ENCODE measurements at regions not wholly inside any gene's neighbourhood (a gene's known extent, or its start where the extent isn't known, plus 50 kb on each side); places are given as distances from the start of the nearest gene placed in this dataset.
"Not testable (repeated sequence)": the region's sequence is repeated elsewhere in the genome, so short reads cannot be mapped to it uniquely, and the experiment has no call there.

DNA sequence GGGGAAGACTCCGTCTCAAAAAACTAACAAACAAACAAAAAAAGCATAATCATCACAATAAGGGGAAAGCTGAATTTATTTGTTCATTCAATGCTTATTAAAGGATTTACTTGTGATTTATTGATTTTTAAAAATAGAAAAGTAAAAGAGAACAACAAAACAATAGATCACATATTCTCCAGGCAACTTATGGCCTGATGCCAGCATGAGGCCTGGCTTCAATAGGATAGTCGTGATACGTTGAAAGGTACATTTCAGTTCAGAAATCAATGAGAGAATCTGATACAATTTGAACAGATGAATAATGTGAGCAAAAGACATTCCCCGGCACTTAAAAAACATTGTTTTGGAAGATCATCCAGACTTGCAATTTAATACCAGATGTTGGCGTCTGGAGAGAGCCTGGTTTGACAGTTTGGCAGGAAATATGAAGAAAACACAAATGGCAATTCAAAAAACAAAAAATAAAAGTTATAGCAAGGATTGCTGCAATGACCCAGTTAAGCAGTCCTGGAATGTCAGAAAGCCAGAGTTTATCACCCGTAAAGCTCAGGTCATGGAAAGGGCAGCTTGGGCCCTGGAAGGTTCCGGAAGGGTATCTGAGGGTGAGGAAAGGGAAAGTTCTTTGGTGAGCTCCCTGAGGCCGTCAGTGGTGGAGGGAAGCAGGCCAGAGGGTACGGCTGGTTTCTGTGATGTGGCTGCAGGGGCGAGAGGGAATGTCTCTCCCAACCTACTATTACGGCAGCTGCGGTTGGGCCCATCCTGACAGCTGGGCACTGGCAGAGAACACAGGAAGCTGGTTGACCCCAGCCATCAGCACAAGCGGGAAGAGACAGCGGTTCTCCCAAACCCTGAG lies 230.2 kb upstream of the HES1 start:
- DNase-seq (no peak), ATAC-seq (no peak)

DNA sequence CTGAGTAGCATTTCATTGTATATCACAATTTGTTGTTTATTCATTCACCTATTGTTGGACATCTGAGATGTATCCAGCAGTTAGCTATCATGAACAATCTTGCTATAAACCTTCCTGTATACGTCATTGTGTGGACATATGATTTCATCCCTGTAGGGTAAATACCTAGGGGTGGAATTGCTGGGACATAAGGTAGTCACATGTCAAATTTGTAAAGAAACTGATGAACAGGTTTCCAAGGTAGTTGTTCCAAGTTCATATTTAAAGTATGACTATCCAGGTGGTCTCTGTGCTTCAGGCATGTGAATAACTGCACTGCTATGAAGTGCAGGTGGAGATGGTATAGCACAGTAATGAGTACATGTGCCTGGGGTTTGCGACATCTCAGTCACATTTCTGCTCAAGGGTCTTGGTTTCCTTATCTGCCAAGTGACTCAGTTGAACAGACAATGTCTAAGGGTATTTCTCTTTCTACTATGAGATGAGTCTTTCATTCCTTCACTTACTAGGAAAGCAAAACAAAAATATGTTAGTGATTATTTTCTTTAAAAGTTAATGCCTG lies 229.0 kb upstream of the HES1 start:
- DNase-seq (no peak), ATAC-seq (no peak)

DNA sequence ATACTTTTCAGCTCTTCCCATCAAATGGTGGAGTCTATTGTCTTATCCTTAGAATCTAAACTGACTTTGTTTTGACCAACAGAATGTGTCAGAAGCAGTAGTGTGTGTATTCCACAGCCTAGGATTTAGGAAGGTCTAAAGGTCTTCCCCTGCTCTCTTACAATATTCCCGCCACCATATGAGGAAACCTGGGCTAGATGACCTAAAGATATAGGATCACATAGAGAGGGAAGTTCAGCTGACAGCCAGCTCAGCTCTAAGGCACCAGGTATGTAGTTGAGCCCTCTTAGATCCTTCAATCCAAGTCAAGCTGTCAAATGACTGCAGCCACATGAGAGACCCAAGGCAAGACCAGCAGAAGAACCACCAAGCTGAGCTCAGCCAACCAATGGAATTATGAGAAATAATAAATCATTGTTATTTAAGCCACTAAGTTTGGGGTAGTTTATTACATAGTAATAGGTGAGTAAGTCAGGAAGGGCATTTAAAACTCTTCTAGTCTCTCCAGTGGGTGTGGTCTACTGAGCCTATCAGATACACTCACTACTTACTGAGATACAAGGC lies 227.7 kb upstream of the HES1 start:
- no peak for DNase-seq
- no peak for ATAC-seq

DNA sequence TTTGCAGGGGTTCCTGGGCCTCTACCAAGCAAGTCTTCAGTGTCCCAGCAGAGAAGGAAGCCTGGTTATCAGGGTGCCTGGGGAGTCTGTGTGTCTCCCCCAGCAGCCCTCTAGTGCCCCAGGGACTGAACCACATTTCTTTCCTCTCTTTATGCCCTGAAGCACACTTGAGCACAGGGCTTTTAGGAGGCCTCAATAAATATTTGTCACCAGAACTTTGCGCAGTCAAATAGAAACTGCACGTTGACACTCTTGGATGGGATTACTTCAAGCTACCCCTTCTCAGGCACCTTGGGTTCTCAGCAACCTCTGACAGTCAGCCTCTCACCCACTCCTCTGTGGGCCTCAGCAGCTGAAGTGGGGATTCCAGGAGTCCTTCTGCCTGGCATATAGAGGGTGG lies 226.6 kb upstream of the HES1 start:
- DNase-seq (no peak), ATAC-seq (no peak)

DNA sequence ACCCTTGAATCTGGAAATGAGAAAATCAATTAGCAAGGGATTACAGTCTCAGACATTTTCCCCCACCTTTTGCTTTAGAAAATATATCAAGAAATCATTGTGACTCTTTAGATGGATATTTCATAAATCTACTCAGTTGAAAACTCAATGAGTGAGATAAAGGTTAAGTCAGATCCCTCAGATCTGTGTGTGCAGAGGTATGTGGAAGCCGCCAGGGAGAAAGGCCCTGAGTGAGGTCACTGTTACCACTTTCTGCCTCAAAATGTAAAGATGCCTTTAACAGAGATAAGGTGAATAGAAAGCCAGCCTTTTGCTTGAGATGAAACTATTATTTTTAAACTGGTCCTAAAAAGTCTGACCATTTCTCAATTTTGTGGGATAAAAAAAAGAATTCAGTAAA lies 225.6 kb upstream of the HES1 start:
- ATAC-seq (no peak), DNase-seq (no peak)

DNA sequence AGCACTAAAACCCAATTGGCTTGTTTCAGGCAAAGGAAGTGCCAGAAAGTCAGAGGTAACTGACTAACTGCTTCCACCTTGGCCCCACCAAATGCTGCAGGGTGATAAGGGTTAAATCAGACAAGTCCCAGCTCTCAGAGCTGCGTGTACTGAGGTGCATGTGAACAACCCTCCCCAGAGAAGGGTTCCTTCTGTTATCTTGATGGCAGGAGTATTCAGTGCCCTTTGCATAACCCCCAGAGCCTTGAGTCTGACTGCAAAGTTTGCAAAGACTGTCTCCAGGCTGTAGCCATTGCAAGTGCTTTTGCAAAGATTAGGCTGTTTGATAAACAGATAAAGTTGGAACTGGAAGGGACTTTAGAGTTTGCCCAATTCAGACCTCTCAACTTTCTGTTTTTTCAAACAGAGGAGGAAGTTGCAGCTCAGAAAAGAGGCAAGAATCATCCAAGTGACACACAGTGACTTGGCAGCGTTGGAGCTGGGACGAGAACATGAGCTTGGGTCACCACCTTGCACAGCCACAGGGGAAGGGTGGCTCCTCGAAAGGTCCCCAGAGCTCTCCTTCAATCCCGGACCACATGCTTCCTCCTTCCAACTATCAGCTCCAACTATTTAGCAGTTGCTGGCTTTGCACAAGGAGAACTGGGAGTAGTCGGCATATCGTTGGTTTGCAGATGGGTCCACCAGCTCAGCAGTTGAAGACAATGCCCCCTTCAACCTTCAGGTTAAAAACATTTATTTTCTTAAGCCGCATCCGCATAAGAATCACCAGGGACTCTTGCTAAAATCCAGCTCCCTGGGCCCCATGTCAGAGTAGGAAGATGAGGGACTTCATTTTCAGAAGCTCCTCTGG lies 224.8 kb upstream of the HES1 start:
- ATAC-seq = peak; percentile 79
- no peak for DNase-seq

DNA sequence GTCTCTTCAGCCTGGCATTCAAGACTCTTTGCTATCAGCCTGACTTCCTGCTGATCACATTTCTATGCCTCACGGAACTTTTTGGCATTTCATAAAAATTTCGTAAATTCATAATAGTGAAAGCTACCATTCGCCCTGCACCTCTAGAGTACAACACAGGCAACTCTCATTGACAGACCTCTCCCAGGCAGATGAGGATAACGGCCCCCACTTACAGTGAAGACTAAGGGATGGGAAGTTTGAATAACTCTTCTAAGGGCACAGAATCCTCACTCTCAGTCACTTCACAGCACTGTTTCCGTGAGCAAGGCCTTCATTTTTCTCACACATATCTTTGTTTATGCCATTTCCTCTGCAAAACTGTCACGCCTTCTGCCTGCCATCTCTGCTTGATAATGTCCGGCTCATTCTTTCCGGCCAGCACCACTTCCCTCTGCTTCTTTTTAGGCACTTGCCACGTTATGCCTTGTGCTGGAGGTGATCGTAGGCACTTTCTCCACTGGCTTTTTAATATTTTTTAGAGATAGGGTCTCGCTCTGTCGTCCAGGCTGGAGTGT lies 224.1 kb upstream of the HES1 start:
- peak; percentile 21 for ATAC-seq
- DNase-seq = no peak

DNA sequence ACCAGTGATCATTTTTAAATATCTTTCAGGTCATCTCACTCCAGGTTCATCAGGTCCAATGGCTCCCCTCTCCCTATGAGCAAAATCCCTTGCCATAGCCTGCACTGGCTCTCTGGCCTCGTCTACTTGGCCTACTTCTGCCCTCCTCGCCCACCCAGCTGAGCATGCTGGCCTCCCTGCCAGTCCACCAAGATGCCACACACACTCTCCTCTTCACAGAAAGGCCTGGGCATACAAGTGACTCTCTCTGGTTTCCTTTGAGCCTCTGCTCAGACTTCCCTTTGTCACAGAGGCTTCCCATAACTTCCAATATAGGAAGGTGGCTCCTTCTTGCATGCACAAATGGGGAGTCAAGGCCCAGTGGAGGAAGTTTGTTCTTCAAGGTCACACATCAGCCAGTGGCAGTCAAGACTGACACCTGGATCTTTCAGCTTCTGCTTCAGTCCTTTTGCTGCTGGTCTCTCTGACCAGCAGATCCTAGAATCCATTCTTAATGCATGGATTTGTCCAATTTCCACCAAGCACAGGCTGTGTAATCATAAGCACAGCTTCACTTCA lies 223.2 kb upstream of the HES1 start:
- ATAC-seq = no peak
- DNase-seq = no peak

DNA sequence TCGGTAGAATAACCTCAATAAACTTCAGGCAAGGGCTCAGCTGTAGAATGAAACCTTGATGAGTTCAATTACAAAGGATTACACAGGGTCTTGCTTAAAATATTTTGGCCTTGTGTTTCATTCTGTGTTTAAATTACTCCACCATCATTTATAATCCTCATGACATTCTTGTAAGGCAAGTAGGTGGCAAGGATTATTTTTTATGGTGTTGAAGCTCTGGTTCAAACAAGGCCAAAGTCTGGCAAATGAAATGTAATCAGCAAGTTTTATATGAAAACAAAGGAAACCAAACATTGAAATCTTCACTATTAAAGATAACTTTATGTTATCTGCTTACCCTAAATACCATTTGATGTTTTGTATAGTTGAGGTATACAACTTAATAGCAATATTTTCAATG lies 221.3 kb upstream of the HES1 start:
- no peak for ATAC-seq
- DNase-seq = no peak

DNA sequence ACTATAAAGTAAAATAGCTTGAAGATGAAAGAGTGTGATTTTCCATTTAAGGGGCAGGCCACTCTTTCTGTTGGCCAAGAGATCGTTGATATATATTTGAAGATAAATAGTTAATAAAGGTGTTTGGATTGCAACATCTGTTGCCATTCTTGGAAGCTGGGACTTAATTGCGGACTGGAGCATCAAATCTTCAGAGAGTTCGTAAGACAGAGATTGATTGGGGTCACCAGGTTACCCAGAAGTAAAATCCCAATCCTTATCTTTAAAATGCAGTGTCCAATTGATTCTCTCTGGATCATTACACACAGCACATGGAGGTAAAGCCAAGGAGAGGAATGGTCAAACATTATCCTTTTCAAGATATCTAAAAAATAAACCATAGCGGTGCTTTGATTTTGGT lies 220.8 kb upstream of the HES1 start:
- ATAC-seq = no peak
- DNase-seq = no peak

DNA sequence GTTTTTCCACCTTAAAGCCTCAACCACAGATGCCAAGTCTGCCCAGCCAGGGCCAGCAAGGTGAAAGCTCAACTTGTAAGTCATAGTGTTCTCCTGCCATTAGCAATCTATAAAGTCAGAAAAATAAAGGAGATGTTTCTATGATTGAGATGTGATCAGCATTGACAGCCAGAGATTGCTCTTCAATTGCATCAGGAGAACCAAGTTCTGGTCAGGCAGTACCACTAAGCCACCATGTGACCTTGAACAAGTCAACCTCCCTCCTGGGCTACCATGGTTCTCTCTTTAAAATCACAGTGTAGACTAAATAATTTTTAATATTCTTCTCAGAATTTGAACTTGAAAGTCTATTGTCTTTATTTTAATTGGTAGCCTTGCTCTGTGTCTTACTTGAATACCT lies 220.3 kb upstream of the HES1 start:
- no peak for ATAC-seq
- DNase-seq = no peak

DNA sequence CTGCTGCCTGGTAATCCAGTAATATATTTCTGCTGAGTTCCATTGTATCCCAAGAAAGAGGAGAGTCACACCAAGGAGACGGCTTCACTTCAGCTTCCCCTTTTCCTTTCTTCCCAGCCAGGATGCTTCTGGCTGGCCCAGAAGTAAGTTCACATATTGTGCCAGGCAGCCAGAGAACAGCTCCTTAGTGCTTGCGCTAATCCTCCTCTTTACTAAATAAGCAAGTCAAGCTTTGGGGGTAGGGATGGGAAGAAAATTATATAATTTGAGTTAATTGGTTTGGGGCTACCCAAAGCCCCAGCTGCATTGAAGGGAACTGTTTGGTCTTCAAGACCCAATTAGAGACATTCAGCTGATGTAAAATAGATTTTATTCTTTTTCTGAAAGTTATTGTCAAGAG lies 218.8 kb upstream of the HES1 start:
- DNase-seq = no peak
- no peak for ATAC-seq

DNA sequence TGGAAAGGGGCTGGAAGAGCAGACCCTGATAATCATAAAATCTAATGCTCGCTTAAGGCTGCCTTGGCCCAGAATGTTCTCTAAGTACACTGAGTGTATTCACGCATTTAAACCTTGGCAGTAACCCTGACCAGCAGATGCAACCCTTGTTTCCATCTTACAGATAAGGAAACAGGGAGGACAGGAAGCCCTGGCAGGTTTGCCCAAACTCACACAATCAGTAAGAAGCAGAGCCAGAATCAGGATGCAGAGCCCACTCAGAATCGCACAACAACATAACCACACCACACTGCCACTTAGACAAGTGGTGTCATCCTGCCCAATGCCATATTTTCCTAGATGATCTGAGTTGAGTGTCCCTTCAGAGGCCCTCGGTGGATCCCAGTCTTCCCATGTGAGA lies 214.5 kb upstream of the HES1 start:
- no peak for DNase-seq
- no peak for ATAC-seq

DNA sequence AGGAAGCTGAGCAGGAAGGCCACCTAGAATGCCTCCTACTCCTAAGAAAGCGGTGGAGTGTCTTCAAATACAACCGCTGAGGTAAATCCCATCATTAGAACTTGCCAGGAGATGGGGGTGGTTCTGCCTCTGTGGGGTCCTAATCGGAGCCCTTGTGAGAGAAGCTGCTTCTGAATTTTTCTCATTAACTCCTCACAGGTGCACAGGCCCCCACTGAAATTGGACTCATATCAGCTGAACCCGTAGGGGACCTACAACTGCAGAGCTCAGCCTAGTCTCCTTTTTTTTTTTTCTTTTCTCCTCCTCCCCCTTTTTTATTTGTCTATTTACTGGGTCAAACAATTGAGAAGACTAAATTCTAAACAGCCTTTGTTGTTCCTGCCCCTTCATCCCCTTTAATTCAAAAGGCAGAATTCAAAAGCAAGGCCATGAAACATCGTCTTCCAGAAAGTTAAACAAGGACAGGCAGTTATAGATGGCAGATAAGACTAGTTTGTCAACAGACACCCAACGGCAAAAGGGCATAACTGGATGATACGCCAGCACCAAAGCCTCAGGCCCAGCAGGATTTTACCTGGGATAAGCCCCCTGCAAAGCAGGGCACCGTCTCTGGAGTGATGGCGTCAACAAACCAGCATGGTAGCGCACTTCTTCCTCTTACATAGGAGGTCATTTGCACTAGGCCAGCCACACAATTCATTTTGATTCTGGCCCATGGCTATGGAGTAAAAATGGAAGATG lies 213.7 kb upstream of the HES1 start:
- DNase-seq (no peak), ATAC-seq (no peak)

DNA sequence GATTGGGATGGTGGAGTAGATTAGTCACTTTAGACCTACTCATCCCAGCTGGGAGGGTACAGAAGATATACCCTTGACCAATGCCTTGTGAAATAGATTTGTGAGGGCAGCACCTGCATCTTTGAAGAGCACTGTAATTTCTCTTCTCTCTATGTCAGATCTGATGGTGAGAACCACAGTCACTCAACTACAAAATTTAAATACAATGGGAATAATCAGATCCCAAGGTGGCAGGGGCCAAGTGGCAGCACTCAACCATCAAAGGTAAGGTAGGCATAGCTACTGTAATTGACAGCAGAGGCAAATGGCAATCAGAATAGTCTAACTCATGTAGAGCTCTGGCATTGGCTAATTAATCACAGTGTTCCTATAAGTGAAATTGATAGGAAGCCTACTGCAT lies 212.0 kb upstream of the HES1 start:
- ATAC-seq, DNase-seq: not testable (repeated sequence)

DNA sequence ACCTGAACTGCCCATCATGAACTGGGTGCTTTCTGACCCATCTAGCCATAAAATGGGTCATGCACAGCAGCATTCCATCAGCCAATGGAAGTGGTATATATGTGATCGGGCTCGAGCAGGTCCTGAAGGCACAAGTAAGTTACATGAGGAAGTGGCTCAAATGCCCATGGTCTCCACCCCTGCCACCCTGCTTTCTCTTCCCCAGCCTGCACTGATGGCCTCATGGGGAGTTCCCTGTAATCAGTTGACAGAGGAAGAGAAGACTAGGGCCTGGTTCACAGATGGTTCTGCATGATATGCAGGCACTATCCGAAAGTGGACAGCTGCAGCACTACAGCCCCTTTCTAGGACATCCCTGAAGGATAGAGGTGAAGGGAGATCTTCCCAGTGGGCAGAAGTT lies 209.9 kb upstream of the HES1 start:
- DNase-seq, ATAC-seq: not testable (repeated sequence)

DNA sequence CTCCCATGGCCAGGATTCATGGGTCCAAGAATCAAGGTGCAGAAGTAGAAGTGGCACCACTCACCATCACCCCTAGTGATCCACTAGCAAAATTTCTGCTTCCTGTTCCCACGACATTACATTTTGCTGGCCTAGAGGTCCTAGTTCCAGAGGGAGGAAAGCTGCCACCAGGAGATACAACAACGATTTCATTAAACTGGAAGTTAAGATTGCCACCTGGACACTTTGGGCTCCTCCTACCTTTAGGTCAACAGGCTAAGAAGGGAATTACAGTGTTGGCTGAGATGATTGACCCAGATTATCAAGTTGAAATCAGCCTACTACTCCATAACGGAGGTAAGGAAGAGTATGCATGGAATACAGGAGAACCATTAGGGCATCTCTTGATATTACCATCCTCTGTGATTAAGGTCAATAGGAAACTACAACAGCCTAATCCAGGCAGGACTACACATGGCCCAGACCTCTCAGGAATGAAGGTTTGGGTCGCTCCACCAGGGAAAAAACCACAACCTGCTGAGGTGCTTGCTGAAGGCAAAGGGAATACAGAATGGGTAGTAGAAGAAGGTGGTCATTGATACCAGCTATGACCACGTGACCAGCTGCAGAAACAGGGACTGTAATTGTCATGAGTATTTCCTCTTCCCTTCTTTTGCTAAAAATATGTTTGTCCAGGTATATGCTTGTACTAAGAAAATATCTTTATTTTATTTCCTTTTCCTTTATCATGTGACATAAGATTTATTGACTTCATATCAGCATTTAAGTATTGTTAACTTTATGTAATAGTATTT lies 208.3 kb upstream of the HES1 start:
- ATAC-seq = not testable (repeated sequence)

DNA sequence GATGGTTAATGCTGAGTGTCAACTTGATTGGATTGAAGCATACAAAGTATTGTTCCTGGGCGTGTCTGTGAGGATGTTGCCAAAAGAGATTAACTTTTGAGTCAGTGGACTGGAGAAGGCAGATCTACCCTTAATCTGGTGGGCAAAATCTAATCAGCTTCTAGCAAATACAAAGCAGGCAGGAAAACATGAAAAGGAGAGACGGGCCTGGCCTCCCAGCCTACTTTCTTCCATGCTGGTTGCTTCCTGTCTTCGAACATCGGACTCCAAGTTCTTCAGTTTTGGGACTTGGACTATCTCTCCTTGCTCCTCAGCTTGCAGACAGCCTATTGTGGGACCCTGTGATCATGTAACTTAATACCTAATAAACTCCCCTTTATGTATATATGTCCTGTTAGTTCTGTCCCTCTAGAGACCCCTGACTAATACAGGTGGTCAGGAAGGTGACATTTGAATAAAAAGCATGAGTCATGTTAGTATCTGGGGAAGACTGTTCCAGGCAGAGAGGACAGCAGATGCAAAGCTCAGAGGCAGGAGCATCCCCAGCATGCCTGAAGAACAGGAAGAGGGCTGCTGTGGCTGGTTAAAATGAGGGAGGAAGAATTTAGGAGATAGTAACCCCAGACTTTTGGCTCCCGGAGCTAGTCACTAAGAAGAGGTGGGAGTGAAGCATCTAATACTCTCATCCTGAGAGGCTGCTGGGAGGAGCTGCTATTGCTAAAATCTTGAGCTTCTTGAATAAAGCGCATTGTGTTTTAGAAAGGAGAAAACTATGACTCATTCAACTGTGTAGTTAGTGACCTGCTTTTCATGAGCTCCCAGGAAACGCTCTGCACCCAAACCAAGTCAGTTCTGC lies 207.4 kb upstream of the HES1 start:
- DNase-seq (no peak), ATAC-seq (no peak)

More for the DNA sequence above, 208.3 kb upstream of the HES1 start:
- DNase-seq = not testable (repeated sequence)

DNA sequence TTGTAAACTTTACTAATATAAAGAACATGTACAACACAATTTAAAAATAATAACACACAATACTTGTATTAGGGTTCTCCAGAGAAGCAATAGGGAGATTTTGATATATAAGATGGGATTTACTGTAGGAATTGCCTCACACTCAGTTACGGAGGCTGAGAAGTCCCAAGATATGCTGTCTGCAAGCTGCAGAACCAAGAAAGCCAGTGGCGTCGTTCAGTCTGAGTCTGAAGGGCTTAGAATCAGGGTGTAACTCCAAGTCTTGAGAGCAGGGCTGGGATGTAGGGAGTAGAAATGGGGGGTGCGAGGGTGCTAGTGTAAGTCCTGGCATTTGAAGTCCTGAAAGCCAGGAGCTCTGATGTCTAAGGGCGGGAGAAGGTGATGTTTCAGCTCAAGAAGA lies 206.6 kb upstream of the HES1 start:
- DNase-seq = no peak
- no peak for ATAC-seq

Data from stimulated activated naive CD8-positive, alpha-beta T cell treated with anti-CD3 and anti-CD28 coated beads, Interleukin-15, Interleukin-2, amounts not matched to agents 100 U/mL and 50 U/mL, for 24 hours (primary cell).